Fibroblast of mammary gland (primary cell): ENCODE measurements at regions not wholly inside any gene's neighbourhood (a gene's known extent, or its start where the extent isn't known, plus 50 kb on each side); places are given as distances from the start of the nearest gene placed in this dataset.

ENCODE experiments used
- DNase-seq: peaks from one replicate; pipeline ENCODE4 v3.0.0-alpha.2; 2010; ENCODE audit warnings: low read depth
- H3K4me3 ChIP-seq: 2 replicates; pipeline ENCODE4 v1.5.1; 2011; ENCODE audit warnings: low read depth, mild to moderate bottlenecking, low read length, moderate library complexity; ENCODE audit not compliant: control insufficient read depth
- TF ChIP-seq, protein P1 (sequence below): conservative IDR thresholded peaks from 2 replicates; pipeline ENCODE4 v1.5.1; 2011; ENCODE audit warnings: low read depth, low read length, inconsistent platforms; ENCODE audit not compliant: control insufficient read depth, insufficient read depth

- DNase-seq, result no peak
Observed at GRCh38 chr16:26510924-26511323, 555.8 kb upstream of the C16orf82 start.

GRCh38 chr16:26511463-26511862, 555.3 kb upstream of the C16orf82 start:
- DNase-seq, result no peak
- H3K4me3 ChIP-seq, result no peak overlapping the region
- TF ChIP-seq, protein P1, sequence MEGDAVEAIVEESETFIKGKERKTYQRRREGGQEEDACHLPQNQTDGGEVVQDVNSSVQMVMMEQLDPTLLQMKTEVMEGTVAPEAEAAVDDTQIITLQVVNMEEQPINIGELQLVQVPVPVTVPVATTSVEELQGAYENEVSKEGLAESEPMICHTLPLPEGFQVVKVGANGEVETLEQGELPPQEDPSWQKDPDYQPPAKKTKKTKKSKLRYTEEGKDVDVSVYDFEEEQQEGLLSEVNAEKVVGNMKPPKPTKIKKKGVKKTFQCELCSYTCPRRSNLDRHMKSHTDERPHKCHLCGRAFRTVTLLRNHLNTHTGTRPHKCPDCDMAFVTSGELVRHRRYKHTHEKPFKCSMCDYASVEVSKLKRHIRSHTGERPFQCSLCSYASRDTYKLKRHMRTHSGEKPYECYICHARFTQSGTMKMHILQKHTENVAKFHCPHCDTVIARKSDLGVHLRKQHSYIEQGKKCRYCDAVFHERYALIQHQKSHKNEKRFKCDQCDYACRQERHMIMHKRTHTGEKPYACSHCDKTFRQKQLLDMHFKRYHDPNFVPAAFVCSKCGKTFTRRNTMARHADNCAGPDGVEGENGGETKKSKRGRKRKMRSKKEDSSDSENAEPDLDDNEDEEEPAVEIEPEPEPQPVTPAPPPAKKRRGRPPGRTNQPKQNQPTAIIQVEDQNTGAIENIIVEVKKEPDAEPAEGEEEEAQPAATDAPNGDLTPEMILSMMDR, result no peak

More at GRCh38 chr16:26510924-26511323, 555.8 kb upstream of the C16orf82 start:
- TF ChIP-seq, protein P1, result no peak
- H3K4me3 ChIP-seq, result no peak overlapping the region

DNA sequence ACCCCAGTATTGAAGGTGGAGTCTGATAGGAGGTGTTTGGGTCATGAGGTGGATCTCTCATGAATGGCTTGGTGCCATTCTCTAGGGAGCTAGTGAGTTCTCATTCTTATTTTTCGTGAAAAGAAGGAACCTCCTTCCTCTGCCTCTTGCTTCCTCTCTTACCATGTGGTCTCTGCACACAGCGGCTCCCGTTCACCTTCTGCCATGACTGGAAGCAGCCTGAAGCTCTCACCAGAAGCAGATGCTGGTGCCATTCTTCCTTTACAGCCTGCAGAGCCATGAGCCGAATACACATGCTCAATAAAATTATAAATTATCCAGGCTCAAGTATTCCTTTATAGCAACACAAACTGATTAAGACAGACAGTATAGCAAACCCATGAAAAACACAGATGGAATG, 545.1 kb upstream of the C16orf82 start:
- no peak for DNase-seq
- TF ChIP-seq, protein P1, result no peak
- H3K4me3 ChIP-seq, result no peak overlapping the region

DNA sequence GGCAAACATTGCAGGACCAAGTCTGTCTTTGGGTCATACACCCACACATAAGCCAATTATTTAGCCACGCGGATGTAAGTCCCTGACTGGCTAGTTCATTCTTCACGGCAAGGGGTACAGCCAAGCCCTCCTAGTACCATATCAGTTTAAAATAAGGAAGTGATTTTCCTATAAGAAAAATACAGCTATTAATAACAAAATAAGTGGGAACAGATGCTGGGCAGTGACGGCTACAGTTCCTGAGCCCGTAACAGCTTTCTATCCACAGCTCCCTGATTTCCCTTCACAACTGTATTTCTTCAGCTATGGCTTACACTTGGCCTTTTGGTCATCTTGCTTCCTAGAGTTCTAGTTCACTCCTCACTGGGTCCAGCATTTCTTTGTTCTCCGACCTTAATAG, 542.4 kb upstream of the C16orf82 start:
- no peak for DNase-seq
- H3K4me3 ChIP-seq, result no peak overlapping the region
- TF ChIP-seq, protein P1, result no peak

- TF ChIP-seq, protein P1, result no peak
- no peak overlapping the region for H3K4me3 ChIP-seq
- no peak for DNase-seq
Observed at GRCh38 chr16:26524846-26525245, 541.9 kb upstream of the C16orf82 start.

DNA sequence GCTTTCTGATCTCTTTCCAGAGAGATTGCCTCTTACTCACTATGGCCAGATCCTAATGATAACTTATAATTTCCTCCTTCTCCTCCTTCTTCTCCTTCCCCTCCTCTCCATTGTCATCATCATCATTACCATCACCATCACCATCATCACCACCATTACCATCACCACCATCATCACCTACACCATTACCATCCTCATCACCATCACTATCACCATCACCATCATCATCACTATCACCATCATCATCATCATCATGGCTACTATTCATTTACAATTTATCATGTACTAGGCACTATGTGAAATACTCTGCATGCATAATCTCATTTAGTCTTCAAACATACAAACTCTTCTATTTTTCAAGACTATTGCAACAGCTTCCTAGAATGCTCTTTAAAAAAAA, 540.9 kb upstream of the C16orf82 start:
- H3K4me3 ChIP-seq, result no peak overlapping the region
- DNase-seq, result no peak
- TF ChIP-seq, protein P1, result no peak

DNA sequence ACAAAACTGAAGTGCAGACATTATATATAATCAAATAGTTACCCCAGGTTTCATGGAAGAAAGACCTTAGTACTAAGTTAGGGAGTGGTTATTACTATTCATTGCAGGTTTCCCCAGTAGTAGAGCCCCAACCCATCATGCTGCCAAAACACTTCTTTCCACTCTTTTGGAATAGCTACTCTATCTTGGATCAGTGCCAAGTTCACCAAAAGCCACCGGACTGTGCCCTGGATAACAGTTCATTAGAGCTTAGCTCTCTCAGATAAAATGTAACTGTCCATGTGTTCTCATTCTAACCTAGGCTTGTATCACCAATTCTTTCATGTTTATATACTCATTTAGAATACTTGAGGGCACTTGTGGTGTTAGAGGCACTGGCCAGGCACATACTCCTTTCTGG, 540.1 kb upstream of the C16orf82 start:
- TF ChIP-seq, protein P1, result no peak
- DNase-seq, result no peak
- no peak overlapping the region for H3K4me3 ChIP-seq
